HFF-Myc (cell line): ENCODE measurements at regions not wholly inside any gene's neighbourhood (a gene's known extent, or its start where the extent isn't known, plus 50 kb on each side); places are given as distances from the start of the nearest gene placed in this dataset.

ENCODE experiments used
- DNase-seq: peaks from one replicate; pipeline ENCODE4 v3.0.0-alpha.2; 2011; ENCODE audit warnings: low read depth; ENCODE audit errors: extremely low read depth
- H3K4me3 ChIP-seq: replicated peaks from 2 replicates; pipeline ENCODE4 v1.5.1; 2011; ENCODE audit warnings: low read depth, mild to moderate bottlenecking, control low read depth, low read length
- TF ChIP-seq, protein P1 (sequence below): IDR thresholded peaks from 2 replicates; pipeline ENCODE4 v1.5.1; 2012; ENCODE audit warnings: mild to moderate bottlenecking, low read depth, low read length, control low read depth; ENCODE audit errors: missing control alignments

DNA sequence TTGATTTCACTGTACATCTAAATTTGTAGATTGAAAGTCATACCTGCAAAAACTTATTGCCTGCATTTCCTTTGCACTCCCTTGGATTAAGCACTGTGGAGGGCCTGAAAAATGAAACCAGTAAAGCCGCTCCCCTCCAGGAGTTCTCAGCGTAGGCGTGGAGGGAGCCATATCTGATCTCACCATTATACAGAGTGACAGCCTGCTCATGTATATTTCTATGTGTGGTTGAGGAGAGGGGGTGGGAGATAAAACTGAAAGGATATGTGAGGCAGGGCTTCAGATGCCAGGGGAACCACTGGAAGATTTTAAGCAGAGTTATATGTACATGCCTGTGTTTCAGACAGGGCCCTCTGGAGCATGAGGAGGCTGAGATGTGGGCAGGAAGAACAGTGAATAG lies 303.0 kb downstream of the MSX2 start:
- H3K4me3 ChIP-seq, result no peak overlapping the region
- no peak for DNase-seq
- TF ChIP-seq, protein P1, sequence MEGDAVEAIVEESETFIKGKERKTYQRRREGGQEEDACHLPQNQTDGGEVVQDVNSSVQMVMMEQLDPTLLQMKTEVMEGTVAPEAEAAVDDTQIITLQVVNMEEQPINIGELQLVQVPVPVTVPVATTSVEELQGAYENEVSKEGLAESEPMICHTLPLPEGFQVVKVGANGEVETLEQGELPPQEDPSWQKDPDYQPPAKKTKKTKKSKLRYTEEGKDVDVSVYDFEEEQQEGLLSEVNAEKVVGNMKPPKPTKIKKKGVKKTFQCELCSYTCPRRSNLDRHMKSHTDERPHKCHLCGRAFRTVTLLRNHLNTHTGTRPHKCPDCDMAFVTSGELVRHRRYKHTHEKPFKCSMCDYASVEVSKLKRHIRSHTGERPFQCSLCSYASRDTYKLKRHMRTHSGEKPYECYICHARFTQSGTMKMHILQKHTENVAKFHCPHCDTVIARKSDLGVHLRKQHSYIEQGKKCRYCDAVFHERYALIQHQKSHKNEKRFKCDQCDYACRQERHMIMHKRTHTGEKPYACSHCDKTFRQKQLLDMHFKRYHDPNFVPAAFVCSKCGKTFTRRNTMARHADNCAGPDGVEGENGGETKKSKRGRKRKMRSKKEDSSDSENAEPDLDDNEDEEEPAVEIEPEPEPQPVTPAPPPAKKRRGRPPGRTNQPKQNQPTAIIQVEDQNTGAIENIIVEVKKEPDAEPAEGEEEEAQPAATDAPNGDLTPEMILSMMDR, result no peak

DNA sequence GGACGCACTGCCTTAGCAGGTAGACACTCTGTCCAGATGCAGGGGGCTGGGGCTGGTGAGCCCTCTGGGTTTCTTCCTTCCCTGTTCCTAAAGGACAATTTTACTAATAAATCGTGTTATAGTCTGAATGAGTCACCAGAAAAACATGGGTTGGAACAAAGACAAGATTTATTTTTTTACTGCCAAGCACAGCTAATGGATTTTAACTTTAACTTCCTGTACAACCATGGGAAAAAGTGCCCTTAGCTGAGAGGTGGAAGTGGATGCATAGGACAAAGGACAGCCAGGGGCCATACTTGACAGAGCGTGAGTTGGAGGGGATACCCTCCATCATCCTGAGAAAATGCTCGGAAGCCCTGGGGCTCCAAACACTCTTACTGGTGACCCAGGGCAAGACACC lies 300.7 kb downstream of the MSX2 start:
- no peak for DNase-seq
- TF ChIP-seq, protein P1, result no peak
- H3K4me3 ChIP-seq, result no peak overlapping the region

DNA sequence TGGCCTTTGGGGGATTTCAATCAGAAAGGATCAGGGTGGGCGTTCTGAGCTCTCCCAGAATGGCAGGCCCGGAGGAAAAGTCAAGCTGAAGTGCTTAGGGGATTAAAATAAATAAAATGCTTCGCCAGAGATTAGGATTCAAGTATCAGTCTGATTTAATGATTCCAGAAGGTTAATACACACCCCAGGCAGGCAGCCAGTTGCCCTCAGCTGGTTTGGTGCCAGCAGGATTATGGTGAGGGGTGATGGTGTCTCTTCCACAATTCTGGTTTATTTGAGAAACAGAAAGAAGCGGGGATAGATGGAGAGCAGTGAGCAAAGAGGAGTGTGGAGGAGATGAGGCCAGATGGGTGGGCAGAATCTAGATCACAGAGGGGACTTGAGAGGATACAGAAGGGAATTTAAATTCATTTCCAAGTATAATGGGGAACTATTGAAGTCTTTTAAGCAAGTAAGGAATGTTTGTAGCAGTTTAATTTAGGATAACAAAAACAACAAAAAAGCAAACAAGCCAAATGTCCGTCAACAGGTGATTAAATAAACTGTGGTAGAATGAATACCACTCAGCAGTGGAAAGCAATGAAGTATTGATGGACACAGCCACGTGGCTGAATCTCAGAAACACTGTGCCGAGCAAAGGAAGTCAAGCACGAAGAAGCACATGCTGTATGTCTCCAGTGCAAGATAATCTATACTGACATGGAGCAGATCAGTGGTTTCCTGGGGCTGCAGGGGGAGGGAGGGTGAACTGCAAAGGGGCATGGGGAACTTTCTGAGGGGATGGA lies 297.7 kb downstream of the MSX2 start:
- TF ChIP-seq, protein P1, result no peak
- no peak overlapping the region for H3K4me3 ChIP-seq
- DNase-seq, result no peak

DNA sequence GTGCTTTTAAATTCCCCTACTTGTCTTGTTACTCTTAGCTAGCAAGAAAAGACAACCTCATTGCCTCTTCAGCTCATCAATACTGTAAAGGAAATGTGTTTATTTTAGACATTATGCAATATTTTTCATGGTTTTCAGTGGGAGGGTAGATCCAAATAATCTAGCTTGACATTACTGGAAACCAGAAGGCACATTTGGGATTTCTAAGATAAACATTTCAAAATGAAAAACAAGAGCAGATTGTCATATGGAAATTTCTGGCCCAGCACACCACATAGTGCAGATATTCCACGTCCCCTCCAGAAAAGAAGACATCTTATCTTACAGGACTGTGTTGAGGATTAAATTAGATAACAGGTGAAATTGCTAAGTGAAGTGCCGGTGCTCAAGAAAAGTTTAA lies 296.9 kb downstream of the MSX2 start:
- TF ChIP-seq, protein P1, result no peak

DNA sequence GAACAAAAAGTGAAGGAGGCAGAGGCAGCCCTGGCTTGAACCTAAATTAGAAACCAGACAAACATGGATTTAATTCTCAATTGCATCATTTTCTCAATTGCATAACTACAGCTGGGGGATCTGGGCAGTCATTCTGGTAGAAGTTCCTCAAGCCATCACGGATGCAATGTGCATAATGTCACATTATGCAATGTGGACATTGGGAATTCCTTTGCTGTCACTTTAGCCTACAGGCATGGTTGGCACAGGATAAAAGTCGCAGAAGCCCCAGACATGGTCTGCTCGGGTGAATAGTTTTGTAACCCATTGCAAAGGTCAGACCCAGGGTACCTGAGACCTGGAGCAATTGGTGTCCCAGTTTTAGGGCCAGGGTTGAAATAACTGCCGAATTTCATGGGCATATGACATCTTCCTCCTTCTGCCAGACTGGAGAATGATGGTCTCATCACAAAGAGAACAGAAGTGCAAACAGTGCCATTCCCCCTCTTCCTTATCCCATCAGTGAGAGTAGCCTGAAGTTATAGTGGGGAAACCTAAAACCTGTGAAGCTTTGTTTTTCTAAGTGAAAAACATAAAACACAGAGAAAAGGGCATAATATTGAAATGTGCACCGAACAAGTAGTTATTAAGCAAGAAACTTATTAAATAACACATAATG lies 290.8 kb downstream of the MSX2 start:
- H3K4me3 ChIP-seq, result no peak overlapping the region
- DNase-seq, result no peak
- TF ChIP-seq, protein P1, result no peak

More for the DNA sequence above, 296.9 kb downstream of the MSX2 start:
- H3K4me3 ChIP-seq, result no peak overlapping the region
- no peak for DNase-seq

DNA sequence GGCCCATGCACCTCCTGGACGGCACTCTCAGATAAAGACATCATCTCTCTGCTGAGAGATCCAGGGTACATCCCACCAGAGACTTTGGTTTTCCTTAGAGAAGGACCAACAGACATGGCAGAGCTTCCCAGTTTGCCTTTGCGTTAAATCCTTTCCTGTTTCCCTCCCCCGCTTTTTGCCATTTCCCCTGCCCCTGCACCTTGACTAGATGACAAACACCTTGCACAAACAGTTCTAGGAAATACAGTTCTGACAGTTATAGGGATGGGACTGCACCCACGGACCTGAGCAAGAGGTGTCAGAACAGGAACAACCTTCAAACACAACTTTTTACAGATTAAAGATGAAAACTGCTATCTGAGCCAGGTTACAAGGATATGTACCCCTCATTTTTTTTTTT lies 288.9 kb downstream of the MSX2 start:
- H3K4me3 ChIP-seq, result no peak overlapping the region
- TF ChIP-seq, protein P1, result no peak
- DNase-seq, result no peak
